HG03469 (cell line): ENCODE measurements at regions not wholly inside any gene's neighbourhood (a gene's known extent, or its start where the extent isn't known, plus 50 kb on each side); places are given as distances from the start of the nearest gene placed in this dataset.

Source experiments
- ATAC-seq: cut with Tn5 transposase; IDR thresholded peaks from one replicate; pipeline ENCODE4 v1.9.1; 2021; ENCODE audit warnings: mild to moderate bottlenecking, moderate library complexity, moderate number of reproducible peaks; ENCODE audit not compliant: unreplicated experiment

DNA sequence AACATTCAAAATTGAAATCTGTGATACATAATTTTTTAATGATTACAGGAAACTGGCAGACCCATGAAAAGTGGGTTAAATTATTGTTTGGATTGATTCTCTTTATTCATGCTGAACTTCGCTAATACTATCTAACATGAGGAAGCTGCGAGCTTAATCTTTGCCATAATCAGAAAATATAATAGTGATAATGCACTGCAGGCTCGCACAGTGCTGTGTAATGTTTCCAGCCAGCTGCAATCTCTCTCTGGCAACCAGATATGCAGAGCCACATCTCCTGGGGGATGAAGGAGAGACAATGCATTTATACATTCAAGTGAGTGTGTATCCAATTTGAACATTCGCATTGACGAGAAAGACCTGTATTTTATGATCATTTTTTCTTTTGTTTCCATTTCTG lies 669.7 kb upstream of the RGMB start:
- ATAC-seq = no peak

- ATAC-seq = no peak
Measured at GRCh38 chr5:98104454-98105188, 668.8 kb upstream of the RGMB start.

DNA sequence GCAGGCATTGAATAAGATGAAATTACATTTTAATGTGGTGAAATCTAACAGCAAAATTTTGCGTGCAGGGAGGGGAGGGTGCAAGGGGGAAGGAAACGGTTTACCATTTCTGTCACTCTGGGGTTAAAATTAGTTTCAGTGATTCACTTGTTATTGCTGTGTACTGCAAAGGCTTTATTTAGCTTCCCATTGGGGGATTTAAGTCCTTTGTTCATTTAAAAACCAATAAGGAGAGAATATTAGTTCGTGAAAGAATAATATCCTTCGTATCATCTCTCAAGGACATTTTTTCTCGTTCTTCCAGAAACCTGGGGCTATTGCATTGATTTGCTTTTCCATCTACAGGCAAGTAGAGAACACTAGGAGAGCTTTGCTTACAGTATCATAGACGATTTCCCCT lies 667.8 kb upstream of the RGMB start:
- no peak for ATAC-seq

- ATAC-seq = no peak
Measured at GRCh38 chr5:98106116-98107031, 667.1 kb upstream of the RGMB start.

GRCh38 chr5:98108497-98108896 lies 665.0 kb upstream of the RGMB start:
- ATAC-seq = no peak

GRCh38 chr5:98109561-98110006 lies 663.9 kb upstream of the RGMB start:
- no peak for ATAC-seq

GRCh38 chr5:98110282-98110691 lies 663.2 kb upstream of the RGMB start:
- no peak for ATAC-seq

DNA sequence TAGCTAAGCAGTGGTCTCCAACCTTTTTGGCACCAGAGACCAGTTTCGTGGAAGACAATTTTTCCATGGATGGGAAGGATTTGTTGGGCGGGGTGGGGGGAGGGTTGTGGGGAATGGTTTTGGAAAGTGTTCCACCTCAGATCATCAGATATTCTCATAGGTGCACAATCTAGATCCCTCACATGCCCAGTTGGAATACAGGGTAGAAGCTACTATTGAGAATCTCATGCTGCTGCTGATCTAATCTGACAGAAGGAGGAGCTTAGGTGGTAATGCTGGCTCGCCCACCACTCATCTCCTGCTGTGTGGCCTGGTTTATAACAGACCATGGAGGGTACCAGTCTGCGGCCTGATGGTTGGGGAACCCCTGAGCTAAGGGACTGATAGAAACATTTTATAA lies 662.7 kb upstream of the RGMB start:
- no peak for ATAC-seq

GRCh38 chr5:98111686-98112085 lies 661.8 kb upstream of the RGMB start:
- ATAC-seq = no peak

DNA sequence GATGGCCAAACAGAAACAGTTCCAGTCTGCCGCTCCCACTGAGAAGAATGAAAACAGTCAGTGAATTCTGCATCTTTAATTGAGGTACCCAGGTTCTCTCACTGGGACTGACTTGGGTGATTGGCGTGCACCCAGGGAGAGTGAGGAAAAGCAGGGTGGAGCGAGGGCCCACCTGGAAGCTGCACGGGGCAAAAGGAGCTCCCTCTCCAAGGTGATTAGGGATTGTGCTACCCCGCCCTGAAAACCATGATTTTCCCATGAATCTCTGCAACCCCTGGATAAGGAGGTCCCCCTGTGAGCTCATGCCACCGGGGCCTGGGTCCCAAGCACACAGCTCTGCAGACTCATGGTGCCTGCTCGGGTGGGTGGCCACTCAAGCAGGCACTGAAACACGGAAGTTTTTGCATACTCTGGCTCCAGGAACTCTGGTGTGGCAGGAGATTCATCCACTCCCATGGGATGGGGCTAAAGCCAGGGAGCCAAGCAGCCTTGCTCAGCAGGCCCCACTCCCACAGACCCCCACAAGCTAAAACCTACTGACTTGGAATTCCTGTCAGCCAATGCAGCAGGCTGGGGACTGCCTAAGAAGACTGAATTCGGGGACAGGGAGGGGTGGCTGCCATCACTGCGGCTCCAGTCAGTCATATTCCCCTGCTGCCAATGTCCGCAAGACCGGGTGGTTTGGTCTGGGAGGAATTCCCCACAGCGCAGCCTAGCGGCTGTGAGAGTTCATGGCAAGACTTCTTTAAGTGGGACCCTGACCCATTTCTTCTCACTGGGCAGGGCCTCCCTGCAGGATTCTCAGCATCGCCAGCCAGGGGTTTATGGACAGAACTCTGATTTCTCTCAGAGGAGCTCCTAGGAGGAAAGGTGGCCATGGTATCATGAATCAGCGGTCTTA lies 652.2 kb upstream of the RGMB start:
- ATAC-seq = no peak

DNA sequence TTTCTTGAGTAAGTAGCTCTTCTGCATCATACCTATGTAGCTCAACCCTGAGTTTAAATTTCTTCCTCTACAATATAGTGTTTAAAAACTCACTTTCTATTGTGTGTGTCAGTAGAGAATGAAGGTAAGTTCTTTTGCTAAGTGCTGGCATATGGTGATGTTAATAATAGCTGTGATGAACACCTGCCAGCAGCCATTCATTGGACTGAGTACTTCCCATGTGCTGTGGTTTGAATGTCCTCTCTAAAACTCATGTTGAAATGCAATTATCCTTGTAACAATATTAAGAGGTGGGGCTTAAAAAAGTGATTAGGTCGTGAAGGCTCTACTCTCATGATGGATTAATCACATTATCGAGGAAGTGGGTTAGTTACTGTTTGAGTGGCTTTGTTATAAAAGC lies 645.2 kb upstream of the RGMB start:
- ATAC-seq = no peak

- no peak for ATAC-seq
Measured at GRCh38 chr5:98128846-98129245, 644.6 kb upstream of the RGMB start.

GRCh38 chr5:98130261-98131035 lies 643.0 kb upstream of the RGMB start:
- no peak for ATAC-seq

GRCh38 chr5:98144116-98144515 lies 629.3 kb upstream of the RGMB start:
- ATAC-seq = no peak

GRCh38 chr5:98144710-98145109 lies 628.8 kb upstream of the RGMB start:
- no peak for ATAC-seq

DNA sequence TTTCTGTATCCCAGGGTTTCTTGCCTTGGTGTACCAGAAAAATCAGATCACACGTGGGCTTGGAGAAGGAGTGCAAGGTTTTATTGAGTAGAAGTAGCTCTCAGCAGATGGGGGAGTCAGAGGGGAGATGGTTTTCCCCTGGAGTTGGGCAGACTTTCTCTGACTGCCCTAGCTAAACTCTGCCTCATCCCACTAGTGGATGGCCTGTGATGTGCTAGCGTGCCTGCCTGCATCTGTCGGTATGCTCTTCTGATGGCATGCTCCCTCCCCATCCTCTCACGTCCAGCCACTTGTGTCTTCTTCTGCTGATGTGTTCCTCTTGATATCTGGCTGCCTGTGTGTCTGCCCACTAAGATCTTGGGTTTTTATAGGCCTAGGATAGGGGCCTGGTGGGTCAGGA lies 616.1 kb upstream of the RGMB start:
- ATAC-seq = no peak

- no peak for ATAC-seq
Measured at GRCh38 chr5:98158440-98158839, 615.0 kb upstream of the RGMB start.

DNA sequence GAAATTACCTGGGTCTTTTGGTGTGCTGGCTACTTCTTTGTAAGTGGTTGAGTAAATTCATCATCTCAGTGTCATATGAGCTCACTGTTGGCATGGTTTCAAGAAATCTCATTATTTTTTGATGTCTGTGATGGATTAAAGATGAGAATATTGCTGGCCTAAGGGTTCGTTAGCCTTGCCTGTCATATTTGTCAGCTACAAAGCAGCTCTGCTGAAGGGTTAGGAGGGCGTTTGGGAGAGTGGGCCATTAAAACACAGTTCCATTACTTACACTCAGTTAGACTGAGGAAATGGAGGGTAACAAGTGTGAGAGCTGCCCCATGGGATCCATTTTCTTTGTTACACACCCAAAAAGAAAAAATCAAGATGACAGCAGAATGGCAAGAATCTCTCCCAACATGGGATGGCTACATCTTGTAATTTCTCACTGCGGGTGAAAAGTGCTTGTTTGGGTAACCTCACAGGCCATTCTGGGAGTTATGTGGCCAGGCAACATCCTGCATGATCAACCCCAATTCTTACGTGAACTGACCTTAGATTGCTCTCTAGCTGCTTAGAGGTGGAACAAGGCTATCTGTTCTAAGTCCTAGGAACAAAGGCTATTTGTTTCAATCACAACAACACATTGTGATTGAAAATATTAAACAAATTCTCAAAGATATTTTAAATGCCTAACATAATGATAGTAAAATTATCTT lies 609.5 kb upstream of the RGMB start:
- ATAC-seq = no peak

- ATAC-seq = no peak
Measured at GRCh38 chr5:98168871-98169270, 604.6 kb upstream of the RGMB start.

- no peak for ATAC-seq
Measured at GRCh38 chr5:98170994-98171393, 602.5 kb upstream of the RGMB start.
